ENCODE measurements at regions not wholly inside any gene's neighbourhood (a gene's known extent, or its start where the extent isn't known, plus 50 kb on each side); places are given as distances from the start of the nearest gene placed in this dataset.
"Not testable (repeated sequence)": the region's sequence is repeated elsewhere in the genome, so short reads cannot be mapped to it uniquely, and the experiment has no call there.

DNA sequence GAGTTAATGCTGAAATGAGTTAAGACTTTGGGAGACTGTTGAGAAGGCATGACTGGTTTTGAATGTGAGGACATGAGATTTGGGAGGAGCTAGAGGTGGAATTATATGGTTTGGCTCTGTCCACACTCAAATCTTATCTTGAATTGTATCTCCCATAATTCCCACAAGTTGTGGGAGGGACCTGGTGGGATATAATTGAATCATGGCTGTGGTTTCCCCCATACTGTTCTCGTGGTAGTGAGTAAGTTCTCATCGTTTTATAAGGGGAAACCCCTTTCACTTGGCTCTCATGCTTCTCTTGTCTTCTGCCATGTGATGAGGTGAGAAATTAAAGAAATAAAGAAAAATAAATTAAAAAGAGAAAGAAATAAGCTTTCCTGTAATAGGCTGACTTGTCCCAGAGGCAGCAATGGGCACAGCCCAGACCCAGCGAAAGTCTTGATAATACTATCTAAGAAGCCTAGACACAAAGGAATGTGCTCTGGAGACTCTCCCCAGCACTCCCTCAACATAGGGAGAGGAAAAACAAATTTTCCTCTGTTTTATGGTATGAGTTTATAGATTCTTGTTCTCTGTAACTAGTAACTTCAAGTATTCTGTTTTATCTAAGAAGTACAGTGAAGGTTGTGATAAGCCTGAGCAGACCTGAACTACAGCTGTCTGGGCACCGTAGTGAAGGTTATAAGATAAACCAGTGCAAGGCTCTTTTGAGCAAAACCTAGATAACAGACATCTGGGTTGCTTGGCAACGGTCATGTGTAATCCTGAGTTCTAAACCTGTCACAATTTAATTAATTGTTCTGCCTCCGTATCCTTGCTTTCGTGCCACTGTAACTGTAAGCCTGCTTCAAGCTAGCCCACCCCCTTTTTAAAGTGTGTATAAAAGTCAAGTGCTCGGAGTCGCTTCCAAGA is 88.9 kb upstream of the ECI2 start:
- DNase-seq, result no peak

DNA sequence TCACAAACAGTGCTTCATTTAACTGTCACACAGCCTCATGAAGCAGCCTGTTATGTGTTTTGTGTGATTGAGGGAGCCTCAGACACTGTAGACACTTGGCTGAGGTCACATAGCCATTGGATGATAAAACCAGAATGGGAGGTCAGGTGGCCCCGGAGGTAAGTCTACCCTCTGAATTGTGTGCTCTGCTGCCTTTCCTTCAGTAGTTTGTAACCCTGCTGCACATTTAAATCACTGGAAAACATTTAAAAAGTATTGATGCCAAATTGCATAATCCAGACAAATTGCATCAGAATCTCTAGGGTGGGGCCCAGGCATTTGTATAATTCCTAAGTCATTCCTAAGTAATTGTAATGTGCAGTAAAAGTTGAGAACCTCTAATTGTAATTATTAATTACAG is 85.2 kb upstream of the ECI2 start:
- no peak for DNase-seq

DNA sequence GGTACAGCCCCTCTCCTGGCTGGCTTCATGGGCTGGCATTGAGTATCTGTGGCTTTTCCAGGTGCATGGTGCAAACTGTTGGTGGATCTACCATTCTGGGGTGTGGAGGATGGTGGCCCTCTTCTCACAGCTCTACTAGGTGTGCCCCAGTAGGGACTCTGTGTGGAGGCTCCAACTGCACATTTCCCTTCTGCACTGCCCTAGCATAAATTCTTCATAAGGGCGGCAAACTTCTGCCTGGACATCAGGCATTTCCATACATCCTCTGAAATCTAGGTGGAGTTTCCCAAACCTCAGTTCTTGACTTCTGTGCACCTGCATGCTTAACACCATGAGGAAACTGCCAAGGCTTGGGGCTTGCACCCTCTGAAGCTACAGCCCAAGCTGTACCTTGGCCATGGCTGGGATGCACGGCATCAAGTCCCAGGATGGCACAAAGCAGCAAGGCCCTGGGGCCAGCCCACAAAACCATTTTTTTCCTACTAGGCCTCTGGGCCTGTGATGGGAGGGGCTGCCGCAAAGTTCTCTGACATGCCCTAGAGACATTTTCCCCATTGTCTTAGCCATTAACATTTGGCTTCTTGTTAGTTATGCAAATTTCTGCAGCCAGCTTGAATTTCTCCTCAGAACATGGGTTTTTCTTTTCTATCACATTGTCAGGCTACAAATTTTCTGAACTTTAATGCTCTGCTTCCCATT is 83.4 kb upstream of the ECI2 start:
- DNase-seq, result not testable (repeated sequence)

DNA sequence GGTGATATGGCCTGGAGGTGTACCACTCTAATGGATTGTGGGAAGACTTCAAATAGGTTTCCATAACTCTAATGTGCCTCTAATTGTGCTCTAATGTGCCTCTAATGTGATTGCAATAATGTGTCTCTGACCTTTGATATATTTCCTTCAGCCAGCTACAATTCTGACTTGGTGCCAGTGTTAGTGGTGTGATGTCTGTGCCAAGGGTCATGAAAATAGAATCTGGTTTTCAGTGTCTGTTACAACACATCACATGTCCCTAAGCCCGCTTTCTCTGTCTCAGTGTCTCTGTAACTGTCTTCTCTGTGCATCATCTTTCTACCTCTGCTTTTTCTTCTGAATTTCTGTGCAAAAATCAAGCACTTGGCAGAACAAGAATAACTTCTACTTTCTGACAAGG is 77.2 kb upstream of the ECI2 start:
- DNase-seq, result no peak

DNA sequence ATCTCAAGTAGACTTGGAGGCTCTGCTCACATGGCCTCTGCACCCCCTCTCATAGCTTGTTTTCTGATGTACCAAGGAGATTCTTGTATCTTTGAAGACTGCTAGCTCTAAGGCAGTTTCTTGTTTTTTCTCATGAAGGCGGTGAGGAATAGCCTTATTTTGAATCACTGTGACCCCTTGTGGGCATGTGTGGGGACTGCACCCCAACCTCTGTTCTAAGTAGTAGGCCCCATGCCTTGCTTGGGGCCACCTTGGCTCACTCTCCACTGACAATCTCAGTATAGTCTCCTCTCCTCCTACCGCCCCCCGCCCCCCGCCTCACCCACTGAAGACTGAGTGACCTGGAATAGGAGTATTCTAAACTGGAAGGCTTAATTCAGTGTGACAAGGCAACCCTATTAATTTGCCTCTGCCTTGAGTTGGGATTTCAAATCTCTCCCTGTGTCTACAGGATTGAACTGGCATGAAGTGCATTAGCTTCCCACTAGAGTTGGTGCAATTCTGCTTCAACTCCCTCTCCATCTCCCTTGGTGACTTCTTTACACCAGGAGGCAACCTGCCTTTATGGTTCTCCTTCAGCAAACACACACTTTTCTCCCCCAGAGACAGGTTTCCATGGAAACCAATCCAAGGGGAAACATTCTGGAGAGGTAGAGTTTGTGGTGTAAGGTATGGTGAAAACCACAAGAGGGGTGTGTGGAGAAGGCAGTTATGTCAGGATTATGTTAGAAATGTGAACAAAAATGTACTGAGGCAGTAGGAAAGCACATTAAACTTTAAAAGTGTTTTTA is 75.4 kb upstream of the ECI2 start:
- DNase-seq, result no peak

DNA sequence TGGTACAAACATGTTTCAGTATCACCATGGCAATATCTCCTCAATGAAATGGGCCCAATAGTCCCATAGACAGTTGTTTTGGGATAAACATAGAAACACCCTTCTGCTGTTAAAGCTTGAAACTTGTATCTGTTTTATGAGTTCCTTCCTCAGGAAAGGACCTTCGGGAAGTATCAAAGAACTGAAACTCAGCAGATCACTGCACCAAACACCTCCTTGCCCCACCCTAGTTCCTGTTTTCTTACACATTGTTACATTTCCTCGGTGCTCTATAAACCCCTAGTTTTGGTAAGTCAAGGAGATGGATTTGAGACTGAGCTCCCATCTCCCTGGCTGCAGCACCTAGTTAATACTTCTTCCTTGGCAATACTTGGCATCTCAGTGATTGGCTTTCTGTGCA is 73.8 kb upstream of the ECI2 start:
- no peak for DNase-seq

DNA sequence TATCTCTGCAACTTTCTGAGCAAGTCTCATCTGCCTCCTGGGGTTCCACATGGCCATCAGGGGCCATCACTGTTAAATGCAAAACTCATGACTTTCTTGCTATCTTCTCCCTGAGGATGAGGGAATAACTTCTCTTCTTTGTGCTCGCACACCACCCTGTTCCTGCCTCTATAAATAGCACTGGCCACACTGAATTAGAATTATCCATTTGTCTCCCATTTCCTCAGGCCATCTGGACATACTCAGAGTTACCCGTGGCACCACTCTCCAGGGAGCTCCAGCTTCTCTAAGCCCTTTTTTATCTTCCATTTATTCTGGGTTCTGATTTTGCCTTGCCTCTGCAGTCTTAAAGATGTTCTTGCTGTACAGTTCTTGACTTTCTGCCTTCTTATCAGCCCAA is 72.8 kb upstream of the ECI2 start:
- DNase-seq, result no peak

DNA sequence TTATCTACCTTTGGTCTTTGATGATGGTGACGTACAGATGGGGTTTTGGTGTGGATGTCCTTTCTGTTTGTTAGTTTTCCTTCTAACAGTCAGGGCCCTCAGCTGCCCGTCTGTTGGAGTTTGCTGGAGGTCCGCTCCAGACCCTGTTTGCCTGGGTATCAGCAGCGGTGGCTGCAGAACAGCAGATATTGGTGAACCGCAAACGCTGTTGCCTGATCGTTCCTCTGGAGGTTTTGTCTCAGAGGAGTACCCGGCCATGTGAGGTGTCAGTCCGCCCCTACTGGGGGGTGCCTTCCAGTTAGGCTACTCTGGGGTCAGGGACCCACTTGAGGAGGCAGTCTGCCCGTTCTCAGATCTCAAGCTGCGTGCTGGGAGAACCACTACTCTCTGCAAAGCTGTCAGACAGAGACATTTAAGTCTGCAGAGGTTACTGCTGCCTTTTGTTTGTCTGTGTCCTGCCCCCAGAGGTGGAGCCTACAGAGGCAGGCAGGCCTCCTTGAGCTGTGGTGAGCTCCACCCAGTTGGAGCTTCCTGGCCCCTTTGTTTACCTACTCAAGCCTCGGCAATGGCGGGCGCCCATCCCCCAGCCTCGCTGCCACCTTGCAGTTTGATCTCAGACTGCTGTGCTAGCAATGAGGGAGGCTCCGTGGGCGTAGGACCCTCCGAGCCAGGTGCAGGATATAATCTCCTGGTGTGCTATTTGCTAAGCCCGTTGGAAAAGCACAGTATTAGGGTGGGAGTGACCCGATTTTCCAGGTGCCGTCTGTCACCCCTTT is 68.5 kb upstream of the ECI2 start:
- DNase-seq, result not testable (repeated sequence)

DNA sequence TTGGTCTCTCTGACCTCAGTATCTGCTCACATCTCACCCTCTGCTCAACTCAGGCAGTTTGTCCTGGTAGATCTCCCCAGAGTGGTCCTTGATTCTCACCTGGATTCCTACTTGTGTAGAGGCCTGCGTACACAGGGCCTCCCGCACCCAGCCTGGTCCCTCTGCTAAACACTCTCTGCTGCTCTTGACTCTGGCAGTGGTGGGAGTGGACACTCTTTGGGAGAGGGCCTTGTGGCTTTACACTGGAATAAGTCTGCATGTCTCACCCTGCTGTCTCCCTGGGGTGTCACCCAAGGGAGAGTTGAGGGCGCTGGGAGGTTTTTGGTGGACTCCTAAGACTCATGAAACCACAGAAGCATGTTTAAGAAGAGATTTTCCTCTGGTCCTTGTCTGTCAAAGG is 57.3 kb upstream of the ECI2 start:
- DNase-seq, result no peak

DNA sequence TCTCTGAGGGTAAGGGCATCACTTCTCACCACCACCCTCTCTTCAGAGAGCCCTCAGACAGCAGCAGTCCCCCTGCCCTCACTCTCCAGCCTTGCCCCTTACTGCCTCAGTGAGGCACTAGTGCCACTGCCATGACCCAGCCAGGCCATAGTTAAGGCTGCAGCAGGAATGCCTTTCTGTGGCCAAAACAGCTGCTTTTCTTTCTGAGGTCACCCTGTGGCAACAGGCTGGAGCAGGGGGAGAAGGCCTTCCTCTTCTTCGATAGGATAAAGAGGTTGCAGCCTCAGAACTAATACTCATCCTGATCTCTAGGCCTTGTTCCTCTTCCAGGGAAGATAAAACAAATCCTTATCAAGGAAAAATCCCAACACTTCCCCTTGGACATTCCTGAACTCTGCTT is 56.8 kb upstream of the ECI2 start:
- no peak for DNase-seq

DNA sequence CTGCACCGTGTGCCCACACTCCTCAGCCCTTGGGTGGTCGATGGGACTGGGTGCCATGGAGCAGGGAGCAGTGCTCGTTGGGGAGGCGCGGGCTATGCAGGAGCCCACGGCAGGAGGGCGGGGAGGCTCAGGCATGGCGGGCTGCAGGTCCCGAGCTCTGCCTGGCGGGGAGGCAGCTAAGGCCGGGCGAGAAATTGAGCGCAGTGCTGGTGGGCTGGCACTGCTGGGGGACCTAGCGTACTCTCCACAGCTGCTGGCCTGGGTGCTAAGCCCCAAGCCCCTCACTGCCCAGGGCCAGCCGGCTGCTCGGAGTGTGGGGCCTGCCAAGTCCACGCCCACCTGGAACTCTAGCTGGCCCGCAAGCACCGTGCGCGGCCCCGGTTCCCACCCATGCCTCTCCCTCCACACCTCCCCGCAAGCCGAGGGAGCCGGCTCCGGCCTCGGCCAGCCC is 55.9 kb upstream of the ECI2 start:
- DNase-seq, result no peak

DNA sequence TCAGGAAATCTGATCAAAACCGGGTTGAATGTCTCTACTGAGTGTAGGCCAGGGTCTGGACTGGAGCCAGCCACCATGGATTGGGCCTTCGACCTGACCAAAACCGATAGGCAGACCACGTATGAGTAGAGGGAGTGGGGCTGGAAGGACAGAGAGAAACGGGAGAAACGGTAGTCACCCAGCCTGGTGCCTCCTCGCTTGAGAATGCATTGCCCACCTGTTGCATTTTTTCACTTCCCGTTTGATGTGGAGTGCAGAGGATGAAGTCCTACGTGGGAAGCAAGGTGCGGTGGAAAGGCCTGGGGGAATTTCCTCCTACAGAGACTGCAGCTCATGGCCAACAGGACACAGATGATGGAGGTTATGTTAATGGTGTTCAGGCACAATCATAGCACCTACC is 53.9 kb upstream of the ECI2 start:
- no peak for DNase-seq

DNA sequence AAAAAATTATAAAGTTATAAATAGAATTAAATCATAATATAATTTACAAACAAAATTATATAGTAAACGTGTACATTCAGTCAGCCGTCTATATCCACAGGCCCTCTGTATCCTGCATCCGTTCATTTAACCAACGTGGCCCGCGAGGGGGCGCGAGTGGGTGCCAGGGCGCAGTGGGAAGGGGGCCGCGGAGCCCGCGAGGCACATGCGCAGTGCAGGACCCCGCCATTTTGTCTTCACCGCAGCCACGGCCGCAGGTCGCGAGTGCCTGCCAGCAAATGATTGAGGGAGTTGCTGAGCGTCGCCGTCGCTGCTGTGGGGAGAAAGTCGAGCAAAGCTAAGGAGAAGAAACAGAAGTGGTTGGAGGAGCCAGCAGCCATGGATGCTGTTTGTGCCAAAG is 53.4 kb upstream of the ECI2 start:
- DNase-seq, result no peak

DNA sequence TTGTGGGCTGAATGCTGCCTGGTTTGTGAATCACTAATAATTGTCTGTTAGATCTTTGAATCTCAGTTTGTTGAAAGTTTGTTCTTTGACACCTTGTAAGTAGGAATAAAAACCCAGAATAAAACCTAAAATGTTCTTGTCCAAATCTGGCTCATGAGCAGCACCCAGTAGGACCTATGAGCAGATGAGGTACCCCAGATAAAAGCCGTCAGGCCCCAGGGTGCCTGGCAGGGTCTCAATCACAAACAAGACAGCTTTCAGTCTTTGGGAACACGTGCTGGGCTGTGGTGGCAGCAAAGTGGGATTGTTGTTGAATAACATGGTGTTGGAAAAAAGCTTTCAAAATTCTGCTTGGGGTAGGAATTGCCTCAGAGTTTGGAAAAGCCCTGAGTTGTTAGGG is 52.1 kb upstream of the ECI2 start:
- no peak for DNase-seq

DNA sequence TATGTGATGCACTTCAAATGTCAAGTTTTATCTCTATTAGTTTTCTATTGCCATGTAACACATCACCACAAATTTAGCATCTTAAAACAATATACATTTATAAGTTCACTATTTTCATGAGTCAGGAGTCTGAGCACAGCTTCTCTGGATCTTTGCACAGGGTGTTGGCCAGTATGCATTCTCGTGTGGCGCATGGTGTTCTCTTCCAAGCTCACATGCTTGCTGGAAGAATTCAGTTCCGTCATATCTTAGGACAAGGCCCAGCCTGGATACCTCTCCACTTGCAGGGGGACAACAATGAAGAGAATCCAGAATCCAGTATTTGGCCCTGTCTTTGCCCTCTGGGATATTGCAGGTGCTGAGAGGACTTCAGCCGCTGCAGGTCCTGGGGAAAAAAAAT is 51.0 kb upstream of the ECI2 start:
- no peak for DNase-seq

DNA sequence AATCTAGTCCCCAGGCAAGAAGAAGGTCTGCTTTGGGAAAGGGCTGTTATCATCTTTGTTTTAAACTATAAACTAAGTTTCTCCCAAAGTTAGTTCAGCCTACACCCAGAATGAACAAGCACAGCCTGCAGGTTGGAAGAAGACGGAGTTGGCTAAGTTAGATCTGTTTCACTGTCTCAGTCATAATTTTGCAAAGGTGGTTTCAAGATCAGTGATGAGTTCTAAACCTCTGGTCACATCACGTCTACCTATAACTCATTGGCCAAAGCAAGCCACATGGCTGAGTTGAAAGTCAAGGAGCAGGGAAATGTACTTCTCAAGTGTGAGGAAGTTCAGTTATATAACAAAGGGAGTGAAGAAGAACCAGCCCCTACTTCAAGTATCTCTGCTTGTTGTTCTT is 50.5 kb upstream of the ECI2 start:
- DNase-seq, result no peak

DNA sequence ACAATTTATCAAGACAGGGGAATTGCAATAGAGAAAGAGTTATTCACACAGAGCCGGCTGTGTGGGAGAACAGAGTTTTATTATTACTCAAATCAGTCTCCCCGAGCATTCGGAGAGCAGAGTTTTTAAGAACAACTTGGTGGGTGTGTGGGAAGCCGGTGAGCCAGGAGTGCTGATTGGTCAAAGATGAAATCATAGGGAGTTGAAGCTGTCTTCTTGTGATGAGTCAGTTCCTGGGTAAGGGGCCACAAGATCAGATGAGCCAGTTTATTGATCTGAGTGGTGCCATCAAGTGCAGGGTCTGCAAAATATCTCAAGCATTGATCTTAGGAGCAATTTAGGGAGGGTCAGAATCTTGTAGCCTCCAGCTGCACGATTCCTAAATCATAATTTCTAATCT is 50.0 kb upstream of the ECI2 start:
- DNase-seq, result no peak
